Neuronal stem cell (in vitro differentiated cells): ENCODE measurements at regions not wholly inside any gene's neighbourhood (a gene's known extent, or its start where the extent isn't known, plus 50 kb on each side); places are given as distances from the start of the nearest gene placed in this dataset.

Source experiments
- DNase-seq: peaks from one replicate; pipeline ENCODE4 v3.0.0-alpha.2; 2013; ENCODE audit warnings: low spot score
- H2AFZ ChIP-seq: one replicate; pipeline ENCODE4 v1.6.1; 2013; ENCODE audit warnings: mild to moderate bottlenecking, low read length, inconsistent platforms
- H2AK5ac ChIP-seq: 2 replicates; pipeline ENCODE4 v1.6.1; 2013; ENCODE audit warnings: low read depth, mild to moderate bottlenecking, inconsistent platforms, low read length, moderate library complexity, mixed read lengths
- H2BK120ac ChIP-seq: 2 replicates; pipeline ENCODE4 v1.6.1; 2013; ENCODE audit warnings: low read depth, mild to moderate bottlenecking, inconsistent platforms, low read length, moderate library complexity, mixed read lengths
- H2BK12ac ChIP-seq: one replicate; pipeline ENCODE4 v1.6.1; 2013; ENCODE audit warnings: low read length, inconsistent platforms
- H2BK15ac ChIP-seq: 2 replicates; pipeline ENCODE4 v1.6.1; 2013; ENCODE audit warnings: mild to moderate bottlenecking, low read length, inconsistent platforms, mixed read lengths
- H2BK5ac ChIP-seq: one replicate; pipeline ENCODE4 v1.6.1; 2013; ENCODE audit warnings: inconsistent platforms, mild to moderate bottlenecking, low read length, moderate library complexity
- H3K14ac ChIP-seq: one replicate; pipeline ENCODE4 v1.6.1; 2013; ENCODE audit warnings: low read length, inconsistent platforms
- H3K18ac ChIP-seq: 2 replicates; pipeline ENCODE4 v1.6.1; 2013; ENCODE audit warnings: low read length, inconsistent platforms
- H3K23ac ChIP-seq: 2 replicates; pipeline ENCODE4 v1.6.1; 2013; ENCODE audit warnings: low read depth, mild to moderate bottlenecking, mixed read lengths, low read length, inconsistent platforms; ENCODE audit not compliant: poor library complexity
- H3K27ac ChIP-seq: replicated peaks from 3 replicates; pipeline ENCODE4 v1.5.1; 2013; ENCODE audit warnings: low read length, inconsistent platforms
- H3K27me3 ChIP-seq, 3 experiments: 2 replicates each; pipeline ENCODE4 v1.6.1; 2013; ENCODE audit warnings: low read length in 3 of 3, mild to moderate bottlenecking in 2 of 3, inconsistent platforms in 1 of 3, low read depth in 1 of 3, mixed read lengths in 1 of 3, moderate library complexity in 1 of 3; ENCODE audit not compliant: control insufficient read depth in 3 of 3, insufficient read depth in 3 of 3
- H3K36me3 ChIP-seq, 2 donors: replicated peaks in 1 of 2; 2 replicates each; pipeline ENCODE4 v1.6.1; 2013; ENCODE audit warnings: low read length in 2 of 2; ENCODE audit not compliant: control insufficient read depth in 2 of 2, insufficient read depth in 2 of 2
- H3K4ac ChIP-seq: 2 replicates; pipeline ENCODE4 v1.6.1; 2013; ENCODE audit warnings: inconsistent platforms, mild to moderate bottlenecking, low read length, moderate library complexity
- H3K4me1 ChIP-seq, 2 donors: 1 replicate in 1 of 2; 2 replicates in 1 of 2; pipeline ENCODE4 v1.6.1; 2013; ENCODE audit warnings: low read length in 2 of 2, low read depth in 1 of 2; ENCODE audit not compliant: control insufficient read depth in 2 of 2, insufficient read depth in 1 of 2
- H3K4me2 ChIP-seq: one replicate; pipeline ENCODE4 v1.6.1; 2013; ENCODE audit warnings: mild to moderate bottlenecking, low read length, inconsistent platforms; ENCODE audit not compliant: insufficient read depth, poor library complexity, severe bottlenecking
- H3K4me3 ChIP-seq, 2 donors: 2 replicates each; pipeline ENCODE4 v1.5.1; 2013; ENCODE audit warnings: low read length in 2 of 2, mild to moderate bottlenecking in 2 of 2, inconsistent platforms in 1 of 2, moderate library complexity in 1 of 2
- H3K79me1 ChIP-seq: one replicate; pipeline ENCODE4 v1.6.1; 2013; ENCODE audit warnings: low read depth, mild to moderate bottlenecking, inconsistent platforms, low read length, moderate library complexity
- H3K9ac ChIP-seq: one replicate; pipeline ENCODE4 v1.6.1; 2013; ENCODE audit warnings: mild to moderate bottlenecking, low read depth, low read length, inconsistent platforms; ENCODE audit not compliant: poor library complexity
- H3K9me3 ChIP-seq, 2 donors: replicated peaks in 1 of 2; 2 replicates each; pipeline versions ENCODE3 to v1.6.1; 2013; ENCODE audit warnings: low read length in 2 of 2, mild to moderate bottlenecking in 2 of 2, inconsistent platforms in 1 of 2, low read depth in 1 of 2, mixed read lengths in 1 of 2, moderate library complexity in 1 of 2; ENCODE audit not compliant: control insufficient read depth in 2 of 2, insufficient read depth in 1 of 2
- H4K8ac ChIP-seq: one replicate; pipeline ENCODE4 v1.6.1; 2013; ENCODE audit warnings: low read depth, mild to moderate bottlenecking, inconsistent platforms, low read length, moderate library complexity
- H4K91ac ChIP-seq: one replicate; pipeline ENCODE4 v1.6.1; 2013; ENCODE audit warnings: low read length, low read depth, mild to moderate bottlenecking, inconsistent platforms; ENCODE audit not compliant: poor library complexity
- WGBS, 2 donors: extraction: QIAGEN DNeasy Blood & Tissue Kit; methylation state at CpG; one replicate each; pipeline ENCODE4 v1.1.7; 2013; ENCODE audit warnings: missing lambda C conversion rate in 2 of 2, mixed read lengths in 1 of 2; ENCODE audit not compliant: insufficient read length in 2 of 2, insufficient replicate concordance in 1 of 2; ENCODE audit errors: extremely low coverage in 2 of 2; 5-methylcytosine and 5-hydroxymethylcytosine counted together

DNA sequence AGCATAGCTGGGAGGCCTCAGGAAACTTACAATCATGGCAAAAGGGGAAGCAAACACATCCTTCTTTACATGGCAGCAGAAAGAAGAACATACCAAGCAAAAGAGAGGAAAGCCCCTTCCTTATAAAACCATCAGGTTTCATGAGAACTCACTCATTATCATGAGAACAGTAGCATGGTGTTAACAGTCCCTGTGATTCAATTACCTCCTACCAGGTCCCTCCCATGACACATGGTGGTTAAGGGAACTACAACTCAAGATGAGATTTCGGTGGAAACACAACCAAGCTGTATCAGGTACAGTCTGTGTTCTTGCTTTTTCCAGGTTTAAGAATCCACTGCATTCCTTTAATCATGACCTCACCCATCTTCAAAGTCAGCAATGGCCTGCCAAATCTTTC is 514.2 kb downstream of the KCTD16 start:
- Histone ChIP-seq H2BK120ac (no peak overlapping the region), H3K23ac (no peak overlapping the region), H4K8ac (no peak overlapping the region), H3K4me3 (no peak overlapping the region), H3K4me2 (no peak overlapping the region), H3K9ac (no peak overlapping the region), H3K9me3 (no peaks in the 10 kb centered on the region), H2BK15ac (no peak overlapping the region), H2AK5ac (no peak overlapping the region), H3K36me3 (no peaks in the 10 kb centered on the region), H3K4ac (no peak overlapping the region), H3K4me1 (no peaks in the 10 kb centered on the region), H2BK12ac (no peak overlapping the region), H3K79me1 (no peaks in the 10 kb centered on the region), H3K14ac (no peak overlapping the region), H2BK5ac (no peak overlapping the region), H3K27me3 (no peaks in the 10 kb centered on the region), H4K91ac (no peak overlapping the region), H3K27ac (no peak overlapping the region), H3K18ac (no peak overlapping the region), H2AFZ (no peak overlapping the region)
- no CpG with 5 or more reads among the region's 1 CpG for WGBS, 2 donors
- DNase-seq = no peak

- WGBS, 2 donors = no CpG with 5 or more reads among the region's 1 CpG
- H2AK5ac ChIP-seq = no peak overlapping the region
These were observed 510.0 kb downstream of the KCTD16 start for GRCh38 chr5:144680711-144681110.

DNA sequence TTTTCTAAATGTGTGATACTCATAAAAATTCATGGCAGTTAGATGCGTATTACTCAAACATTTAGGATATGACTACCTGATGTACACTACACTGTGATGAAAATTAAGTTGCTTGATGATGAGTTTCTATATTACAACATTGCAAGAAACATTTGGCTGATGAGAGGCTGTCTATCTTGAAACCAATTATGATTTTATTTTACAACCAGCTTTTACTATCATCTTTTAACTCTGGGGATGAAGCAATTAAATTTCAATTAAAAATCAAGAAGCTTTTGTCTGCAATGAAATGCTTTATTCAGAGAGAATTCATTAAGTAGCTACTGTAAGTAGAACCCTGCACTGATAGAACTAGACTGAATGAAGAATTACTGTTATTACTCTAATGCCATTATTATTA is 500.4 kb downstream of the KCTD16 start:
- Histone ChIP-seq H2AFZ (no peak overlapping the region), H3K9ac (no peak overlapping the region), H3K36me3 (no peaks in the 10 kb centered on the region), H3K9me3 (no peaks in the 10 kb centered on the region), H3K4me2 (no peak overlapping the region), H2BK15ac (no peak overlapping the region), H4K8ac (no peak overlapping the region), H3K4ac (no peak overlapping the region), H3K23ac (no peak overlapping the region), H3K27ac (no peak overlapping the region), H3K18ac (no peak overlapping the region), H4K91ac (no peak overlapping the region), H3K79me1 (no peaks in the 10 kb centered on the region), H3K27me3 (no peaks in the 10 kb centered on the region), H2BK120ac (no peak overlapping the region), H2BK12ac (no peak overlapping the region), H2BK5ac (no peak overlapping the region), H3K4me3 (no peak overlapping the region), H2AK5ac (no peak overlapping the region), H3K14ac (no peak overlapping the region), H3K4me1 (peaks cover 0 to under 1% of the 10 kb centered on the region in 2 donors)
- DNase-seq = no peak
- WGBS, 2 donors = no CpG with 5 or more reads among the region's 1 CpG

More at GRCh38 chr5:144680711-144681110, 510.0 kb downstream of the KCTD16 start:
- no peaks in the 10 kb centered on the region for H3K27me3 ChIP-seq
- no peak overlapping the region for H4K91ac ChIP-seq
- H3K4ac ChIP-seq = no peak overlapping the region
- no peaks in the 10 kb centered on the region for H3K79me1 ChIP-seq
- DNase-seq = no peak
- H3K14ac ChIP-seq = no peak overlapping the region
- no peak overlapping the region for H3K27ac ChIP-seq
- no peak overlapping the region for H4K8ac ChIP-seq
- H2BK5ac ChIP-seq = no peak overlapping the region
- H3K9ac ChIP-seq = no peak overlapping the region
- no peak overlapping the region for H2BK12ac ChIP-seq
- no peaks in the 10 kb centered on the region for H3K4me1 ChIP-seq
- no peak overlapping the region for H2BK15ac ChIP-seq
- no peaks in the 10 kb centered on the region for H3K9me3 ChIP-seq
- no peak overlapping the region for H3K18ac ChIP-seq
- no peak overlapping the region for H3K4me3 ChIP-seq
- H3K4me2 ChIP-seq = no peak overlapping the region
- H2AFZ ChIP-seq = no peak overlapping the region
- H3K23ac ChIP-seq = no peak overlapping the region
- H2BK120ac ChIP-seq = no peak overlapping the region
- no peaks in the 10 kb centered on the region for H3K36me3 ChIP-seq

- no peaks in the 10 kb centered on the region for H3K27me3 ChIP-seq
- H3K18ac ChIP-seq = no peak overlapping the region
- no peak overlapping the region for H3K23ac ChIP-seq
- H2BK5ac ChIP-seq = no peak overlapping the region
- no CpG with 5 or more reads among the region's 2 CpGs for WGBS, 2 donors
- H2BK15ac ChIP-seq = no peak overlapping the region
- no peak overlapping the region for H2AK5ac ChIP-seq
- H3K4me1 ChIP-seq = no peaks in the 10 kb centered on the region
- no peaks in the 10 kb centered on the region for H3K9me3 ChIP-seq
- no peaks in the 10 kb centered on the region for H3K36me3 ChIP-seq
- H2BK120ac ChIP-seq = no peak overlapping the region
- no peaks in the 10 kb centered on the region for H3K79me1 ChIP-seq
- no peak overlapping the region for H2AFZ ChIP-seq
- H3K14ac ChIP-seq = no peak overlapping the region
- no peak overlapping the region for H3K9ac ChIP-seq
- H4K8ac ChIP-seq = no peak overlapping the region
- H3K27ac ChIP-seq = no peak overlapping the region
- no peak overlapping the region for H2BK12ac ChIP-seq
- H3K4me2 ChIP-seq = no peak overlapping the region
- peak overlapping the region; percentile 72 for H3K4ac ChIP-seq
- no peak overlapping the region for H3K4me3 ChIP-seq
- no peak for DNase-seq
- H4K91ac ChIP-seq = no peak overlapping the region
These were observed 489.1 kb downstream of the KCTD16 start for GRCh38 chr5:144659634-144660227.
